ENCODE measurements at regions not wholly inside any gene's neighbourhood (a gene's known extent, or its start where the extent isn't known, plus 50 kb on each side); places are given as distances from the start of the nearest gene placed in this dataset.

GRCh38 chr7:97541188-97541587 lies 190.7 kb upstream of the TAC1 start:
- H3K27ac ChIP-seq = no peak overlapping the region
- TF ChIP-seq CTCF (IDR thresholded peaks at IDR 0.05; ENCODE audit: low read depth, low read length, missing control alignments) = no peak
- no peak for DNase-seq
- no peaks in the 10 kb centered on the region for H3K27me3 ChIP-seq (replicated peaks)
- no peak overlapping the region for H3K4me3 ChIP-seq (ENCODE audit: low read depth, low read length)
- in situ Hi-C loops (cut with HindIII; ENCODE audit: low pct_ligation_motif_present, low sequenced_read_pairs) = no loop called here
- no peaks in the 10 kb centered on the region for H3K36me3 ChIP-seq (replicated peaks)

- DNase-seq = no peak
- Histone ChIP-seq H3K36me3 (replicated peaks) (no peaks in the 10 kb centered on the region), H3K27ac (no peak overlapping the region), H3K4me3 (ENCODE audit: low read depth, low read length) (no peak overlapping the region), H3K27me3 (replicated peaks) (no peaks in the 10 kb centered on the region)
- TF ChIP-seq CTCF (IDR thresholded peaks at IDR 0.05; ENCODE audit: low read depth, low read length, missing control alignments) = no peak
- in situ Hi-C loops (cut with HindIII; ENCODE audit: low pct_ligation_motif_present, low sequenced_read_pairs) = no loop called here
These were observed 175.9 kb upstream of the TAC1 start for GRCh38 chr7:97555857-97556421.

DNA sequence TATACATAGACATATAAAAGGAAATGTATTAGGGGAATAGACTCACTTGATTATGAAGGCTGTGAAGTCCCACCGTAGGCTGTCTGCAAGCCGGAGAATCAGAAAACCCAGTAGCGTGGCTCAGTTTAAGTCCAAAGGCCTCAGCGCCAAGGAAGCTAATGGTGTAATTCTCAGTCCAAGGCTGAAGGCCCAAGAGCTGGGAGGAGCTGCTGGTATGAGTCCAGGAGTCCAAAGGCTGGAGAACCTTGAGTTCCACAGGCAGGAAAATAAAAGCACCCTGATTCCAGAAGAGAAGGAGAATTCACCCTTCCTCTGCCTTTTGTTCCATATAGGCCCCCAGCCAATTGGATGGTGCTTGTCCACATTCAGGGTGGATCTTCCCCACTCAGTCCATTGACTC lies 166.2 kb upstream of the TAC1 start:
- in situ Hi-C loops (cut with HindIII; ENCODE audit: low pct_ligation_motif_present, low sequenced_read_pairs) = no loop called here
- TF ChIP-seq CTCF (IDR thresholded peaks at IDR 0.05; ENCODE audit: low read depth, low read length, missing control alignments) = no peak
- no peak overlapping the region for H3K4me3 ChIP-seq (ENCODE audit: low read depth, low read length)
- no peaks in the 10 kb centered on the region for H3K36me3 ChIP-seq (replicated peaks)
- no peaks in the 10 kb centered on the region for H3K27me3 ChIP-seq (replicated peaks)
- no peak overlapping the region for H3K27ac ChIP-seq
- DNase-seq = no peak

DNA sequence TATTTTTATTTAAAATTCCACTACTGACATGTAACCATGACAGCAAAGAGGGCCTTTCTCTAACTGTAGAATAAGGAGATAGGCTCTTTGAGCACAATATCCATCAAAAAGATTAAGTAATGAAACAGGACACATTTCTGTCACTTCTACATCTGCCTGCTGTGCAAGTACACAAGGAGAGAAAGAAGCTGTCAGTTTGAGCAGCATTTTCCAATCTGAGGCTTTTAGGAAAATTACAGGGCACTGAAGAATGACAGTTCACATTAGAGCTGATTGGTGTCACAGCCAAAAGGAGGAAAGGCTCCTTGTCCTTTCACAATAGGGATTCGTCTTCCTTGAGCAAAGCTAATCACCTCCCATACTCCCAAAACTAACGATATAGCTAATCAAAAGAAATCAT lies 158.8 kb upstream of the TAC1 start:
- no peak overlapping the region for H3K4me3 ChIP-seq (ENCODE audit: low read depth, low read length)
- DNase-seq = no peak
- no peaks in the 10 kb centered on the region for H3K36me3 ChIP-seq (replicated peaks)
- no peak overlapping the region for H3K27ac ChIP-seq
- in situ Hi-C loops (cut with HindIII; ENCODE audit: low pct_ligation_motif_present, low sequenced_read_pairs) = no loop called here
- H3K27me3 ChIP-seq (replicated peaks) = no peaks in the 10 kb centered on the region
- TF ChIP-seq CTCF (IDR thresholded peaks at IDR 0.05; ENCODE audit: low read depth, low read length, missing control alignments) = no peak

- no peaks in the 10 kb centered on the region for H3K27me3 ChIP-seq (replicated peaks)
- DNase-seq = no peak
- no peaks in the 10 kb centered on the region for H3K36me3 ChIP-seq (replicated peaks)
- H3K4me3 ChIP-seq (ENCODE audit: low read depth, low read length) = no peak overlapping the region
- in situ Hi-C loops (cut with HindIII; ENCODE audit: low pct_ligation_motif_present, low sequenced_read_pairs) = no loop called here
- TF ChIP-seq CTCF (IDR thresholded peaks at IDR 0.05; ENCODE audit: low read depth, low read length, missing control alignments) = no peak
- no peak overlapping the region for H3K27ac ChIP-seq
These were observed 155.8 kb upstream of the TAC1 start for GRCh38 chr7:97576043-97576442.

- H3K27ac ChIP-seq = no peak overlapping the region
- no peak overlapping the region for H3K4me3 ChIP-seq (ENCODE audit: low read depth, low read length)
- in situ Hi-C loops (cut with HindIII; ENCODE audit: low pct_ligation_motif_present, low sequenced_read_pairs) = no loop called here
- no peaks in the 10 kb centered on the region for H3K27me3 ChIP-seq (replicated peaks)
- TF ChIP-seq CTCF (IDR thresholded peaks at IDR 0.05; ENCODE audit: low read depth, low read length, missing control alignments) = no peak
- no peaks in the 10 kb centered on the region for H3K36me3 ChIP-seq (replicated peaks)
- no peak for DNase-seq
These were observed 153.7 kb upstream of the TAC1 start for GRCh38 chr7:97578225-97578624.

All from brain microvascular endothelial cell (primary cell).